ENCODE measurements at regions not wholly inside any gene's neighbourhood (a gene's known extent, or its start where the extent isn't known, plus 50 kb on each side); places are given as distances from the start of the nearest gene placed in this dataset.

DNA sequence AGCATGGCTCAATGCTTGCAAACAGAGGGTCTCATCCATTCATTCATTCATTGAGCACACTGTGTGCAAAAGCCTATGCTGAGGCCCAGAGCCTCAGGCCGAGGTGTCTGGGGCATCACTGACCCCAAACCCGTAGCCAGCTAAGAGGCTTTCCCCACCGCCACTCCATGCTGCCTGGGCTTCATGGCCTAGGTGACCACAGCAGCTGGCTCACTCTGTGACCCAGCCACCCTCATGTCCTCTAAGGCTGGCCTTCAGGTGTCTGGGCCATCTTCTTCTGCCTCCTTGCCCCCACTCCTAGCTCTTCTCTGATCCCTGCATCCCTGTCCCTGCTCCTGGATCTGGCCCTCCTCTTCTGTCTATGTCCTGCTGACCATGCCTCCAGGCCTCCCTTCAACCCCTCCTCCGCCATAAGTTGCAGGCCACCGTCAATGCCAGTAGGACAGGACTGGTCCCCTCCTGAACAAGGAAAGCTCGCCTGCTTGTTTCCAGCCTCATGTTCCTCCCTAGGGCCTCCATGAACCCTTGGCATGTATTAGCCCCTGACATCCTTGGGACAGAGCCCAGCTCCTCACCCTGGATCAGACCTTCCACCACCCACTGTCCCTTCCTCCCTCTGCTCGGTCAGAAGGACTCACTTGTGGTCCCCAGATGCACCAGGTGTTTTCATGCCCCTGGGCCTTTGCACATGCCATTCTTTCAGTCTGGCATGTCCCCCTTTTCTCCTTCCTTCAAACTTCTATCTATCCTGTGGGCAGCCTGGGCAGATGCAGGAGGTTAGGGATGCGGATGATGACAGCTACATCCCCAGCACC is 92.8 kb downstream of the MYEOV start:
- TF ChIP-seq CTCF (IDR thresholded peaks at IDR 0.05): no peak
- TF ChIP-seq POLR2A (IDR thresholded peaks at IDR 0.05): no peak
